AG10803 (cell line): ENCODE measurements at regions not wholly inside any gene's neighbourhood (a gene's known extent, or its start where the extent isn't known, plus 50 kb on each side); places are given as distances from the start of the nearest gene placed in this dataset.

ENCODE experiments used
- DNase-seq: peaks from one replicate; pipeline ENCODE4 v3.0.0; 2010; ENCODE audit warnings: low read depth
- H3K4me3 ChIP-seq: 2 replicates; pipeline ENCODE4 v1.5.1; 2011; ENCODE audit warnings: mild to moderate bottlenecking, low read length, control low read depth
- TF ChIP-seq, protein P1 (sequence below): conservative IDR thresholded peaks from 2 replicates; pipeline ENCODE4 v1.5.1; 2011; ENCODE audit warnings: mild to moderate bottlenecking, low read length, control low read depth, inconsistent platforms

DNA sequence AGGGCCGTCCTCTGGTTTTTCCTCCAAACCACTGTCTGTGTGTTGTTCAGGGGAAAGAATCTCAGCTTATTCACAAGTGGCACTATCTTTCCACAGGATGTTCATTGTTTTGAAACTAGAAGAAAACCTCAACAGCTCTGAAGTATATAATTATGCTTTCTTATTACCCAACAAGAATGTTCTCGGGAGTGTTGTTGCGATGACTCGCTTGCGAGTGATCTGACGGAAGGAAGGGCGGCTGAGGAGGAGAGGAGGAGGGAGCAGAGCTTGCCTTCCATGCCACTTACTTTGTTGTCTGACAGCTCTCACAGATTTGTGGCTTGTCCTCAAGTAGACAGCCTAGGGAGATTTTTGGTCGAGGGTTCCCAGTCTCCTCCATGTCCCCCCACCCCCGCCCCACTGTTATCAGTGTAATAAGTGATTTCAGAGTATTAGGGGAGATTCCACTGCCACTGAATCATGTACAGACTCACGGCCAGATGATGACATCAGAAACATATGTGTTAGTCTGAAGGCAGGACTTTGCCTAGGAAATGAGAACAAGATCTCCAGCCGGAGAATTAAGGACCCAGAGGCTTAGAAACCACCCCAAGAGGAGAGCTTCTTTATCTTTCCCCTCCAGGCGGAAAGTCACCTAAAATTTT is 80.7 kb upstream of the CCN6 start:
- TF ChIP-seq, protein P1, sequence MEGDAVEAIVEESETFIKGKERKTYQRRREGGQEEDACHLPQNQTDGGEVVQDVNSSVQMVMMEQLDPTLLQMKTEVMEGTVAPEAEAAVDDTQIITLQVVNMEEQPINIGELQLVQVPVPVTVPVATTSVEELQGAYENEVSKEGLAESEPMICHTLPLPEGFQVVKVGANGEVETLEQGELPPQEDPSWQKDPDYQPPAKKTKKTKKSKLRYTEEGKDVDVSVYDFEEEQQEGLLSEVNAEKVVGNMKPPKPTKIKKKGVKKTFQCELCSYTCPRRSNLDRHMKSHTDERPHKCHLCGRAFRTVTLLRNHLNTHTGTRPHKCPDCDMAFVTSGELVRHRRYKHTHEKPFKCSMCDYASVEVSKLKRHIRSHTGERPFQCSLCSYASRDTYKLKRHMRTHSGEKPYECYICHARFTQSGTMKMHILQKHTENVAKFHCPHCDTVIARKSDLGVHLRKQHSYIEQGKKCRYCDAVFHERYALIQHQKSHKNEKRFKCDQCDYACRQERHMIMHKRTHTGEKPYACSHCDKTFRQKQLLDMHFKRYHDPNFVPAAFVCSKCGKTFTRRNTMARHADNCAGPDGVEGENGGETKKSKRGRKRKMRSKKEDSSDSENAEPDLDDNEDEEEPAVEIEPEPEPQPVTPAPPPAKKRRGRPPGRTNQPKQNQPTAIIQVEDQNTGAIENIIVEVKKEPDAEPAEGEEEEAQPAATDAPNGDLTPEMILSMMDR, result no peak
- peak; percentile 98 for DNase-seq
- peak overlapping the region; percentile 40 for H3K4me3 ChIP-seq

DNA sequence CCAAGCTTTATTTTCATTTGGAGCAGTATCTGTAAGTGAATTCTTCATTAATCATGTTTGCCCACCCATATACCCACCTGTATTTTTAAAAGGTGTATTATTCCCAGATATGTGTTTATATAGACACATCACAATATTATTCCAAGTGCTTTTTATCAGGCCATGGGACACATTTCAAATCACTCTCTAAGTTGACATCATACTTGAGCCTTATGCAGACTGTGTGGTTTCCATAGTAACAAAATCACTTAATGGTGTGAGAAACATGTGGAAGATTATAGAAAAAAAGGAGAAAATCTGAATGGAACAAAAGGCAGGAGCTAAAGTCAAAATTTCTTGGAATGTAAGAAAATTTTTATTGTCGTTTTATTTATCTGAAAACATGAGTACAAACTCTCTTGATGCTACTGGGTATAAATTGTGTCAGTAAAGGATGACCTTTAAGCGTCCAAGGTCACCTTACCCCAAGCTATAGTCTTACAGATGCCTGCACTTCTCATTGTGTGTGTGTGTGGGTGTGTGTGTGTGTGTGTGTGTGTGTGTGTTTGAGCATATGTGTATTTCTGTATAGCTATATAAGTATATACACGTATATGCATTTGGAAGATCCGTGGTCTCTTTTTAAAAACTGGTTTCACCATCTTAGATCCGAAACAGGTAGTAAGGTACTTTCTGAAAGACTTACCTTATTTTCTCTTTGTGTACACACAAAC is 79.8 kb upstream of the CCN6 start:
- H3K4me3 ChIP-seq, result no peak overlapping the region
- DNase-seq, result peak; percentile 82
- TF ChIP-seq, protein P1, result no peak

DNA sequence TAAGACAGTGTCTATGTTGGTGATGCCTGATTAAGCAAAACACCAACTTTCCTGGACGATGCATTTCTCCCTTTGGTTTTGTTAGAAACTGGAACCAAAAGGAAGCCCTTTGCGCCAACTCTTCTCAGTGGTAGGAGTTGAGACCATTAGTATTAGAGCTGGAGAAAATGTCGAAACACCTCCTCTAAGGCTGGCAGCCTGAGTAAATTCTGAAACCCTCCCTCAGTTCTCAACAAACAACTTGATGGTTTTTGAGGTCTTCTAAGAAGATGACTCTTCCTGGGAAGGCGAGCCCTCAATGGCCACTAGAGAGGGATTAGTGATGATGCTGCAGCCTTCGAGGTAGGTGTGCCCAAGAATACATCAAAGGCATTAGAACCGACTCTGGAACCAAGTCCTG is 78.4 kb upstream of the CCN6 start:
- no peak for DNase-seq
- TF ChIP-seq, protein P1, result no peak
- H3K4me3 ChIP-seq, result no peak overlapping the region

DNA sequence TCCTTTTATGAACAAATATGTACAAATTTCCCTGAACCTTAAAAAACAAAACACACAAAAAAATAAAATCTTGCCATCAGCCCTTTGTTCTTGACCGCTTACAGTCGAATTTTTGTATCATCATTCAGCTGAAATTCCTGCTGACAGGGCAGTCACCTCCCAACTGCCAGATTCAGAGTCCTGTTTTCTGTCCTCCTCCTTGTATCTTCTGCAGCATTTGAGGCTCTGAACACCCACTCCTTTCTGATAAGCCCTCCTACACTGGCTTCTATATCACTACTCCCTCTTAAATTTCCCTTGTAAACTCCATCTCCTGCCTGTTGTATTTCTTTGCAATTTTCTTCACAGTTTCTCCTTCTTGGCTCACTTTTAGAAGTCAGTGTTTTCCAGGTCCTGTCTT is 77.8 kb upstream of the CCN6 start:
- H3K4me3 ChIP-seq, result no peak overlapping the region
- TF ChIP-seq, protein P1, result no peak
- no peak for DNase-seq

DNA sequence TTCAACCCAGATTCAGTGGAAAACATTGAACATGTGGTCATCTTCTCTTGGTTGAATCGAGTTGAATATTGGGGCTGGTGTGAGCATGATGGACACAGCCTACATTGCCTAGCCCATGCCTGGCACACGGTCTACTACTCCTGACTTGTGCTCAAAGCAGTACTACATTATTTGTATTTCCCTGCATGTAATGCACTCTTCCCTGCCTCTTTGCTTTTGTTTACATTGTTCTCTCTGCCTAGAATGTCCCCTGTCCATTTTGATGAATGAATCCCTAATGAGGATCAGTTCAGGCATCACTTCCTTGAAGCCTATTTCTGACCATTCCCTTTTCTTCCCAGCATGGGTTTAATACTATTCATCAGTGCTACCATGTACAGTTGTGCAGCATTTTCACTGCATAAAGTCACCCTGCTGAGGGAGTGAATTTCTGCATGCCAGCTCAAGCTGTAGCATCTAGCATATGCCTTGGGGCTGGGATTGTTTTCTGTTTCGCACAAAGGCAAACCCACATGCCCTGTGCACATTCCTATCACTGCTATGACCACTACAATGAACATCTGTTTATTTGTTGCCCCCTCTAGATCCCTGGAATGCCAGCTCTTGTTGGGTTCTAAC is 75.3 kb upstream of the CCN6 start:
- no peak overlapping the region for H3K4me3 ChIP-seq
- DNase-seq, result peak; percentile 64
- TF ChIP-seq, protein P1, result no peak

DNA sequence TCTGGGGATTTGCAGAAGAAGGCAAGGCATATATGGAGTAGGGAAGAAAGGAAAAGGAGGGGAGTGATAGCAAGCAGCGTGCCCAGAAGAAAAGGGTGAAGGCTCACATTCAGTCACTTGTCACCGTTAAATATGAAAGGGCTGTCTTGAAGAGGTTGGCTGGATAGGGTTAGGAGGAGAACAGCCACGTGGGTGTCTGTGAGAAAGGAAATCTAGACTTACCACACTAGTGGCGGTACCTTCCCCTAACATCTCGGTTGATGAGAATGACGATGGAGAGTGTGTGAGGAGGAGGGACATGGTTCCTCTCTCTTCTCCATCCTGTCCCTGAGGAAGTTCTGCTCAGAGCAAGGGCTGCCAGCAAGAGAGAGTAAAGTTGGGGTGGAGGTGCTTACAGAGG is 74.3 kb upstream of the CCN6 start:
- no peak overlapping the region for H3K4me3 ChIP-seq
- TF ChIP-seq, protein P1, result no peak
- no peak for DNase-seq

DNA sequence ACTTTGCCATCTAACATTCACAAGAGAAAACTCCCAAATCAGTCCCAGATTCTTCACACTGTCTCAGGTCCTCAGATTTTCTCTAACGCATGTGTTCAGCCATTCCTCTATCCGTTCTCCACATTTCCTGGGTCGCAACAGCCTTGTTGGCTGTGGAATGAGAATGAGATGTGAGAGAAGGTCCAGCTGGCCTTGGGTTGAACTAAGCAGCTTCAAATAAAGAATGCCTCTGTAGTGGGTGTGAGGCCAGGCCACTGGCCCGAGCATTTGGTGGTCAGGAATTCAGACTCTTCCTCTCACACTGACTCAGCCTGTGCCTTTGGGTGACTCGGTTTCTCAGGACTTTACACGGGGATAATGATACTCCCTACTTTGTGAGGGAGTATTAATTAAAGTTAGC is 73.8 kb upstream of the CCN6 start:
- TF ChIP-seq, protein P1, result no peak
- peak; percentile 80 for DNase-seq
- no peak overlapping the region for H3K4me3 ChIP-seq
